Endothelial cell (in vitro differentiated cells): ENCODE measurements at regions not wholly inside any gene's neighbourhood (a gene's known extent, or its start where the extent isn't known, plus 50 kb on each side); places are given as distances from the start of the nearest gene placed in this dataset.

Source experiments
- DNase-seq: peaks from one replicate; pipeline ENCODE4 v3.0.0; 2021; ENCODE audit warnings: low spot score
- H3K27ac Mint-ChIP-seq: one replicate; pipeline ENCODE4 v1.8.0; 2021; ENCODE audit warnings: mixed read lengths, inconsistent platforms; ENCODE audit not compliant: unreplicated experiment
- H3K27me3 Mint-ChIP-seq: one replicate; pipeline ENCODE4 v1.8.0; 2021; ENCODE audit warnings: mild to moderate bottlenecking, moderate library complexity, mixed read lengths, inconsistent platforms; ENCODE audit not compliant: unreplicated experiment
- H3K36me3 Mint-ChIP-seq: one replicate; pipeline ENCODE4 v1.8.0; 2021; ENCODE audit warnings: mild to moderate bottlenecking, low read depth, mixed read lengths, inconsistent platforms; ENCODE audit not compliant: unreplicated experiment
- H3K4me1 Mint-ChIP-seq: one replicate; pipeline ENCODE4 v1.8.0; 2021; ENCODE audit warnings: mild to moderate bottlenecking, mixed read lengths, inconsistent platforms; ENCODE audit not compliant: unreplicated experiment
- H3K4me3 Mint-ChIP-seq: one replicate; pipeline ENCODE4 v1.8.0; 2021; ENCODE audit warnings: mild to moderate bottlenecking, mixed read lengths, inconsistent platforms; ENCODE audit not compliant: unreplicated experiment
- H3K9me3 Mint-ChIP-seq: one replicate; pipeline ENCODE4 v1.8.0; 2021; ENCODE audit warnings: mixed read lengths, inconsistent platforms; ENCODE audit not compliant: unreplicated experiment
- CTCF ChIP-seq: fragments of 200-600 bp; sonication (generic); IDR thresholded peaks from one replicate; pipeline ENCODE4 v1.5.0; 2021; ENCODE audit warnings: antibody characterized with exemption; ENCODE audit not compliant: unreplicated experiment

DNA sequence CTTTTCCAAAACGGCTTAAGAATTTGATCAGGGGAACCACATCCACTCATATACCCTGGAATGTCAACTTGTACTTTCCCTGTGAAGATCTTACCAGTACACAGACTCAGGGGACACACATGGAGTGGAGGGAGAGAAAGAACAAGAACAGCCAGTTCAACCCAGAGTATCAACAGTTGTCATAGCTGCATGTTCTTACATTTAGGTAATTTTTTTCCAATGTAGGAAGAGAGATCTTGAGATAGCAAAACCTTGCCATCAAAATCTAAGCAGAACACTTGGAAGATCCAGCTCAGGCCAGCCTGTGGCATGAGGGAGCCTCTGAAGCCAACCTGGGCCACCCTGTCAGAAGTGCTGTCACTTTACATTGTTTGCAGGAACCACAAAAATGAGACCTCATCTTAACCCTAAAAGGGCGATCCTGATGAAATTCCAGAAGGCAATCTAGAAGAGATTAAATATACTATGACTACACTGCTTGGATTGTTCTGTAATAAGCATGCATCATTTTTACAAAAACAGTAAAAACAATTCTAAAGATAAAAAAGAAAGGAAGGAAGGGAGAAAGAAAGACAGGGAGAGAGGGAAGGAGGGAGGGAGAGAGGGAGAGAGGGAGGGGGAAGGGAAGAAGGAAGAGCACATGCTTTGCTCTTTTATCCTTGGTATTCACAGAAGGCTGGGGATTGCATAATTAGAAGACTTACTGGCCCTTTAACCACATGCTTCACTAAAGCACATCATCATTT, 124.7 kb upstream of the TCF21 start:
- DNase-seq, result no peak
- Mint-ChIP-seq H3K9me3 (no peaks in the 10 kb centered on the region), H3K36me3 (no peaks in the 10 kb centered on the region), H3K27me3 (peaks cover 4% of the 10 kb centered on the region), H3K27ac (no peak overlapping the region), H3K4me1 (peaks cover 12% of the 10 kb centered on the region), H3K4me3 (no peak overlapping the region)
- no peak for TF ChIP-seq CTCF

- H3K27ac Mint-ChIP-seq, result no peak overlapping the region
- H3K27me3 Mint-ChIP-seq, result peaks cover 4% of the 10 kb centered on the region
- peaks cover 14% of the 10 kb centered on the region for H3K4me1 Mint-ChIP-seq
- no peak overlapping the region for H3K4me3 Mint-ChIP-seq
- no peak for DNase-seq
- H3K9me3 Mint-ChIP-seq, result no peaks in the 10 kb centered on the region
- H3K36me3 Mint-ChIP-seq, result no peaks in the 10 kb centered on the region
- no peak for TF ChIP-seq CTCF
Observed at GRCh38 chr6:133764754-133765208, 124.1 kb upstream of the TCF21 start.

DNA sequence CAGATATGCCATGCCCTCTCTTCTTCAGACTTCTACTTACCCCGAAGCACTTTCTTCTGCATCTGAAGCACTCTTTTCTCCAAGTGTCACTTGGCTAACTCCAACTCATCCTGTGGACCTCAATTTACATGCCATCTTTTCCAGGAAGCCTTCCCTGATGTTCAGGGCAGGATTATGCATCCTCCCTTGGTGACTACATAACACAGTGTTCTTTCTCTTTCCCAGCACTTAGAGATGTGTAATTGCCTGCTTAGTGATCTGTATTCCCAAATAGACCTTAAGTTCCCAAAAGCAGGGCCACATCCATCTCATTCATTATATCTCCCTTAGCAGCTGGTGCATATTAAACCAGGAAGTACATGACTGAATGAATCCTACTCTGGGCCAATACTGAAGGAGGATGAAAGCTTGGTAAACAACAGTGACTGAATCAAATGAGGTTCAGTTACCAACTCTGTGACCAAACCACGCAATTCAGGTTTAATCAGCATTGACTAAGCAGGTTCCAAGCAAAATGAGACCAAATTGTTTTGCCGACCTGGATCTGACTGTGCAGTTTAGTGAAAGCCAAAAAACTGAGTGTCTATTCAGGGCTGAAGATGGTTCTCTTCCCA, 121.4 kb upstream of the TCF21 start:
- DNase-seq, result no peak
- Mint-ChIP-seq H3K9me3 (no peaks in the 10 kb centered on the region), H3K27me3 (peaks cover 4% of the 10 kb centered on the region), H3K27ac (no peak overlapping the region), H3K36me3 (no peaks in the 10 kb centered on the region), H3K4me1 (peaks cover 14% of the 10 kb centered on the region), H3K4me3 (no peak overlapping the region)
- TF ChIP-seq CTCF, result no peak

DNA sequence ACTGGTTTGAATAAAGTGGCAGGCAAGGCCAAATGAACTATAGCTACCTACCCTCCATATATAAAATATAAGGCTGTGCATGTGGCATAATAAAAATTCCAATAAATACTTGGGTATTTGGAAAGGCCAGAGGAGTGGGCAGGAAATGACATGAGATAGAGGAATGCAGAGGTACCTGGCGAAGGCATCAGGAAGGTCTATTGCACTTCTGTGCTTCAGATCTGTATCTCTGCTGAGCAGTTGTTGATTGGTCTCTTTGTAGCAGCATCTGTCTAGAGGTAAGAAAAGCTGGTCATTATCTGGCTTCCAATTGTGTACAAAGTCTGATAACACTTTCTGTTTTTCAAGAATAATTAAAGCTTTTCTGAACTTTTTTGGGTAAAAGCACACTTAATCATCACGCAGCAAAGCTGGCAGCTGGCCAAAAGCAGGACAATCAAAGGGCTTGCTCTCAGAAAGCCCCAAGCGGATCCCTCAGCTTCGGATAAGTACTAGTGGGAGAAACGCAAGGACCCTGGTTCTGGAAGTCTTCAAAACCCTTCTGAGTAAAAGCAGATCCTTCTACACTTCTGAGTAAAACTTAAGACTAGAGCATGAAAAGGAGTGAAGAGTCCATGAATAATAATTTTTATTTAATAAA, 120.1 kb upstream of the TCF21 start:
- no peak for DNase-seq
- no peaks in the 10 kb centered on the region for H3K36me3 Mint-ChIP-seq
- no peak overlapping the region for H3K27ac Mint-ChIP-seq
- H3K9me3 Mint-ChIP-seq, result no peaks in the 10 kb centered on the region
- peaks cover 14% of the 10 kb centered on the region for H3K4me1 Mint-ChIP-seq
- no peak overlapping the region for H3K4me3 Mint-ChIP-seq
- TF ChIP-seq CTCF, result no peak
- peaks cover 4% of the 10 kb centered on the region for H3K27me3 Mint-ChIP-seq

- no peak for DNase-seq
- no peaks in the 10 kb centered on the region for H3K36me3 Mint-ChIP-seq
- no peak overlapping the region for H3K4me3 Mint-ChIP-seq
- peaks cover 4% of the 10 kb centered on the region for H3K27me3 Mint-ChIP-seq
- no peak overlapping the region for H3K27ac Mint-ChIP-seq
- no peaks in the 10 kb centered on the region for H3K9me3 Mint-ChIP-seq
- TF ChIP-seq CTCF, result no peak
- peaks cover 11% of the 10 kb centered on the region for H3K4me1 Mint-ChIP-seq
Observed at GRCh38 chr6:133769463-133769862, 119.5 kb upstream of the TCF21 start.
